NCI-H146 (cell line): ENCODE measurements at regions not wholly inside any gene's neighbourhood (a gene's known extent, or its start where the extent isn't known, plus 50 kb on each side); places are given as distances from the start of the nearest gene placed in this dataset.

Source experiments
- DNase-seq: peaks from one replicate; lab custom pipeline; 2025; lab: John Stamatoyannopoulos, UW

DNA sequence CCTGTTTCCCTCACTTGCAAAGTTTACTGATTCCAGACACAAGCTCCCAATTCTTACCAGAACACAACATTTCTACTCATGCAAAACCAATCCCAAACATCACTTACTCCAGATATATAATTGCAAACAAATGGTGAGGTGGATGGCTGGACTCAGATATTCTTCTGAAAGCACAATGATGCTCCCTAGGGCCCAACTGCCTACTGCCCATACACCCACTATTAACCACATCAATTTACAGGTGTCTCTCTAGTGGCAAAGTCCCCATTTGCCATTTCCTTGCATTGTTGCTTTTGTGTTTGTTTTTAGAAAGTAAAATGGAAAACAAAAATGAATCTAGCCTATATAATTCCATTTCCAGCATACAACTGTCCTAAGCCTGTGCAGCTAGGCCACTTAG lies 320.9 kb upstream of the PRDM1 start:
- DNase-seq, result no peak

GRCh38 chr6:105764315-105764714 lies 321.8 kb upstream of the PRDM1 start:
- no peak for DNase-seq

DNA sequence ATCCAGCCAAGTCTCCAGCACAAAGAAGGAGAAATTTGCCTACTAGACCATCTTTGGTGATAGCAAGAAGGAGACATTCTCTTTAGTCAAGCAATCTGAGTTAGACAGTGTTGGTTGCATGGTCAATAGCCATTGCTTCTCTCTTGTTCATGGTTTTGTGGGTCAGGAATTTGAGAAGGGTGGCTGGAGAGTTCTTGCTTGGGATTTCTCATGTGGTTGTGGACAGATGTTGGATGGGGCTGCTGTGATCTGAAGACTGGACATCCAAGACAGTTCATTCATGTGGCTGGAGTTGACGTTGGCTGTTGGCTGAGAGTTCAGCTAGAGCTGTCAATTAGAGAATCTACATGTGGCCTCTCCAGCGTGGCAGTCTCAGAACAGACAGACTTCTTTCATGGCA lies 322.3 kb upstream of the PRDM1 start:
- DNase-seq, result no peak

GRCh38 chr6:105760746-105761145 lies 325.4 kb upstream of the PRDM1 start:
- DNase-seq, result no peak

DNA sequence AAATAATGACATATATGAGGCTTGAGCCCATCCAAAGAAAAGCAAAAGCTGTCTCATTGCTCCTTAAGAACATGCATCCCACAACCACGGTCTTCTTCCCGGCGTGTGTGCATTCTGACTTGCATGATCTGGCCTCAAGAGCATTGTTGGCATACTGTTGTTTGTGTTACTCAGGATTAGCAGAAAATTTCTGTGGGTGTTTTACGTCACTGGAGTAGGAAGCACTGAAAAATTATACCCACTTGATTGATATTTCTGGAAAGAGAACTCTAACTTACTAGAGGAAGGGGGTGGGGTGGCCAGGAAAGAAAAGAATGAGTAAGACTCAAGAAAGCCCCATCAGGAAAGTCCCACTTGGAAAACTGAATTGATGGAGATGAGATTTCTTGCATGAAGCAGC lies 326.2 kb upstream of the PRDM1 start:
- no peak for DNase-seq

- peak; percentile 14 for DNase-seq
Observed at GRCh38 chr6:105759015-105759414, 327.1 kb upstream of the PRDM1 start.

DNA sequence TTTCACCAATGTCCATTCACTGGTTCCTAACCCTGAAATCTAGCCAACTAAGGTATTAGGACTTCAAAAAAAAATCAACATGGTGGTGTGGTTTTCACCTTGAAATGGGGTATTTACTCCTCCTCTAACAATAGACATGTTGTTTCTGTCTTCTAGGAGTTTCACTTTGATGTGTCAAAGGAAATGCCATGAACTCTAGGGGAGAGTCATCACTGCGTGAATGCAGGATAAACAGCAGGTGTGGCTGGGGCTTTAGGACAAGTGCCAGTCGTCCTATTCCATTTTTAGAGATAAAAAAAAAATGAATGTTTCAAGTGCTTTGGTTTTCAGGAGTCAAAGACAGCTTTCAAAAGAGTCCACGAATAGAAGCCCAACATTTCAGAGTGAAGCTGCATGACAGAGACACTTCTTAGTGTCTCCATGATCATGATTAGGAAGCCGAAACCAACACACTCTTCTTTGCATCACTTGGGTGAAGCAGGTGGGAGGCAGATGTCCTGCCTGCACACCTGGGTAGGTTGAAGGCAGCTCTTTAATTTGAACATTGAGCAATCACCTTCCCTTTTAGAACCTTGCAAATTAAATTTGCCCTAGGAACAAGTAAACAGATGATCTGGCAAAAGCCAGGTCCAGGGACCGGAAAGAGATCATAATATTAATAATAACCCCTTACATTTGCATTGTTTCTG lies 328.5 kb upstream of the PRDM1 start:
- peak; percentile 65 for DNase-seq

- DNase-seq, result no peak
Observed at GRCh38 chr6:105755885-105756284, 330.3 kb upstream of the PRDM1 start.

- peak; percentile 7 for DNase-seq
Observed at GRCh38 chr6:105753620-105754211, 332.4 kb upstream of the PRDM1 start.

DNA sequence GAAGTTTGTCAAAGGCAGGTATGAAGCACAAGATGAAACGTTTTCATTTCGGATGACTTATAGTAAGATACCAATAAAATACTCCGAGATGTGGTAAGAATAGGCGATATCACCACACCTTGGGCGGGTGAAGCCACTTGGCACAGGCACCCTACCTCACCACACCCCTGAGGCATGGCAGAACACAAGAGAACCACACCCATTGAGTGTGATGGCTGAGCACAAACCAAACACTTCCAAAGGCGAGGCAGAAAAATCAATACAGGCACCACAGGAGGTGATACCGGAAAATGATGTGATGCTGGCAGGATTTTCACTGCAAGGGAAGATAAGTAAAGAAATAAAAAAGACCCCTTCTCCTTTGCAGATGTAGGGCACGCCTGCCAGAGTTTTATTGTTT lies 332.9 kb upstream of the PRDM1 start:
- peak; percentile 83 for DNase-seq

DNA sequence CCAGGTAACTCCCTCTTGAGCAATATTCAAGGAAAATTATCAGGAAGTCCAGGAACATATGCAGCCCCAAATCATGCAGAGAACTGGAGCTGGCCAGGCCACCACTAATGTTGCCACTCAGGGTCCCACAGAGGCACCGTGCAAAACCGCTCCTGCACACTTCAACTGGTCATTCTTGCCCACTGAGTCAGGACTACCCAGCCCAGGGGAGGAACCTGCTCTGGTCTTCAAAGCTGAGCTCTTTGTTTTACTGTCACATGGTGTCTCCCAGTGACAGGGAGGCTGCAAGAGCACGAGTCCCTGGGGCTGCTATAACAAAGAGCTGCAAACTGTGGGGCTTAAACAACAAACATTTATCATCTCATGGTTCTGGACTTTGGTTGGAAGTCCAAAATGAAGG lies 336.0 kb upstream of the PRDM1 start:
- DNase-seq, result no peak

GRCh38 chr6:105748737-105749161 lies 337.4 kb upstream of the PRDM1 start:
- DNase-seq, result no peak

DNA sequence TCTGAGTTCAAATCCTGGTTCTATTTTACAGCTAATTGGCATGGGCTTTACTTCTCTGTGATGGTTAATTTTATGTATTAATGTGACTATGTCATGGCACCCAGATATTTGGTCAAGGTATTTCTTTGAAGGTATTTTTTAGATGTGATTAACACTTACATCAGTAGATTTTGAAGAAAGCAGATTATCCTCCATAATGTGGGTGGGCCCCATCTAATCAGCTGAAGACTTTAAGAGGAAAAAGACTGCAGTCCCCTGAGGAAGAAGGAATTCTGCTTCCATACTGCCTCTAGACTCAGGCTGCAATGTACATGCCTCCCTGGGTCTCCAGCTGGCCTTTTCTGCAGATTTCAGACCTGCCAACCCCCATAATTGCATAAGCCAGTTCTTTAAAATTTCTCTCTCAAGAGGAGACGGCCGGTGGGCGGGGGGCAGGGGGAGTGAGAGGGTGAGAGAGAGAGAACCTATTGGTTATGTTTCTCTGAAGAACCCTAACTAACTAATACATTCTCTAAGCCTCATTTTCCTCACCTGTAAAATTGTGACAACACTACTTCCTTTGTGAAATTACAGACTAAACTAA lies 338.2 kb upstream of the PRDM1 start:
- no peak for DNase-seq

DNA sequence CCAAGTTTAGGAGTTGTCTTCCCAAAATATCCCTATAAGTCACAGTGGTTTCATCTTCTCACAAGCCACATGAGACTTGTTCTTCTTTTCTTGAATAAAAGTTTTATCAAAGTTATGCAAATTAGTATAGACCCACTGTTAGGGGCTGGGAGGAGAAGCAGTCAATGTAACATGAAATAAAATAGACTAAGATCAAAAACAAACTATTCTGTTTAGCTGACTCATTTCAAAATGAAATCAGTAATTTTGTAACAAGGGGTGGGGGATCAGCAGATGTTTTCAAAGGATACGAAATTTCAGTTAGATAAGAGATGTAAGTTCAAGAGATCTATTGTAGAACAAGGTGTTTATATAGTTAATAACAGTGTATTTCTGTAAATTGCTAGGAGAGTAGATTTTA lies 339.6 kb upstream of the PRDM1 start:
- no peak for DNase-seq

DNA sequence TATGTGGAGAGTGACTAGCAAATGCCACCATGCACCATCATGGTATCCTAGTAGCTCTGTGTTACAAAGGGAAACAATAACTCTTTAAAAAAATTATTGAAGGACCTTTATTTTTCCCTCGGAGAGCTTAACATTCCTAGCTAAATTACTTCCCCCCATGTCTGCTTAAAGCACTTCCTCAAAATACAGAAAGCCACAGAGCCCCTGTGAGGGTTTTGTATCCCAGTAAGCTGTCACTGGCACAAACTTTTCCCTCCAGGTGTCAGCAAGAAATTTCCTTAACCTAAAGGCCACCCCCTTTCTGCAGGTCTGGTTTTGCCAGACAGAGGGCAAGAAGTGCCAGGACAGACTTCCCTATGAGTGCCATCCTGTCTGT lies 340.0 kb upstream of the PRDM1 start:
- DNase-seq, result no peak

GRCh38 chr6:105745464-105746129 lies 340.5 kb upstream of the PRDM1 start:
- DNase-seq, result no peak

GRCh38 chr6:105744815-105745214 lies 341.3 kb upstream of the PRDM1 start:
- no peak for DNase-seq

DNA sequence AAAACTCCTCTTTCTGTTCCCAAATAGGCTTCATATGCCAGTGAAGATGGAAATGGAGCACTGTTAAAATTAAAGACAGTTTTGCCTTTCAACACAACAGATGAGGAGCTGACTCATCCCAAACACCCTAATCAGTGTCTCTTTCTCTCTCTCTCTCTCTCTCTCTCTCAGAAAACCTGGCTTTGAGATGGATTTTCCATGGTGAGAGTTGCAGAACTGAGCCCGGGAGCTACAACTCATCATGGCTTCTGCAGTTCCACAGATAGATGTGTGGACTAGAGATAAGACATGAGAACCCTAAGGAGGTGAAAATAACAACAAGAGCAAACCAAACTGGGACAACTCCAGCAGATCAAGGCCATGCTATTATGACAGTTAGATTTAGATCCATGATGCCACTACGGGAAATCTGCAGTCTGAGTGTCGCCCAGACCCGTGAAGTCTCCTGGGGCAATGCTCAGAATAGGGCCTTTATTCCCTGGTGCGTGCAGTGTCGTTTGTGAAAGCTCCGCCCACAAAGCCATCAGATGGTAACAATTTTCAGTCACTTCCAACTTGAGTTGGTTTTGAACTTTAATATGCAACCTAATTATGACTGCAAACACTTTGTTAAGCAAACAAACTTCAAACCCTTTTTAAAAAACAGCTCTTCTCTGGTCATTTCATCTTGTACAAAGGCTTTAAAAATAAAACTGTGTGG lies 338.2 kb upstream of the PREP start:
- no peak for DNase-seq

GRCh38 chr6:105739764-105740163 lies 336.9 kb upstream of the PREP start:
- DNase-seq, result no peak

DNA sequence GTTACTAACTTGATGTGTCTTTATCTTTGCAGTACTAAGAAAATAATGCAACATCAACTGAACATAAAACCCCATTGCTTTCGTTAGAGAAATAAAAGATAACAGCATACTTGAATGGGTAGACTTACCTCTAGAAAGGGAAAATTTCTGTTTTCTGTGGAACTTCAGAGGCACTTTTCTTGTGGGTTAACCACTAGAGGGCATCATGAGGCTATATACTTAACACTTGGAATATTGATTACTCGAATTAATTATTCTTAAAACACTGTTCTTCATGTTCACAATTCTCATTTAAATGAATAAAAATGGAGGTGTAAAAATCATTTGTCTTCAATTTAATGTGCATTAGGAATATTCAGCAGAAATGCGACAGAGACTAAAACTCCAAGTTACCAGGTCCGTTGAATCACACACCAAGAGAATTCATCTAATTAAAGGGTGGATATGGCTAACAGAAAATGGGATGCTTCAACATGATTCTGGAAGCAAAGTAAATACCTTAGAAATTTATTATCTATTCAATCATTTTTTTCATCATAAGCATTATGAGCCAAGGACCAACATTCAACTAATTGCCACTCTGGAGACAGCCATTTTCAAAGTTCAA lies 330.8 kb upstream of the PREP start:
- peak; percentile 33 for DNase-seq

GRCh38 chr6:105728995-105729394 lies 326.1 kb upstream of the PREP start:
- DNase-seq, result no peak
